ENCODE measurements at regions not wholly inside any gene's neighbourhood (a gene's known extent, or its start where the extent isn't known, plus 50 kb on each side); places are given as distances from the start of the nearest gene placed in this dataset.

DNA sequence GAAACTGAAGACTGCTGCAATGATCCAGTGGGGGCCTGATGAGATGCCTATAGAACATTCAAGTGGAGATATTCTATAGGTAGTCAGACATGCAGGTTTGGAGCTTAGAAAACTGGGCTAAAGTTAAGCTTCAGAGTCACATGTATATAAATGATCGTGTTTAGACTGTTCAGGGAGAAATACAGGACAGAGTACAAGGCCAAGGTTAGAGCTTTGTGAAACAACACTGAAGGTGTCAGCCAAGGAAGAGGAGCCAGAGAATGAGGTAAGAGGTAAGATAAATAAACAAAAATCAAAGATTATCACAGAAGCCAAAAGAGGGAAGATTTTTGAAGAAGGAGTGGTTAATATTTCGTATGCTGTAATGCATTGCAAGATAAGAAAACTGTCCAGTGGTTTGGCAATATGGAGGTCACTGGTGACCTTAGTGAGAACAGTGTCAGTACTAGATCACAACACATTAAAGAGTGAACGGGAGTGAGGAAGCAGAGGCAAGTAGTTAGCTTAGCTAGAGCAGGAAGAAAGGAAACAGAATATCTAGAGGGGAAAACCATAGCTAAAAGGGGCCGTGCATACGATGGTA, 58.0 kb upstream of the KLHL13 start:
- no peak overlapping the region for H3K27ac ChIP-seq (ENCODE audit: extremely low read length, insufficient read depth, low read length)
- DNase-seq (ENCODE audit: low spot score), result no peak
- no TSS peak for BruUV-seq (replicated peaks)
- H3K4me2 ChIP-seq (ENCODE audit: low read depth, low read length), result no peak overlapping the region
- no peaks in the 10 kb centered on the region for H3K79me2 ChIP-seq (ENCODE audit: insufficient read depth, low read length)
- H3K36me3 ChIP-seq (replicated peaks in 1 of 2; ENCODE audit: control insufficient read depth in 1 of 2, insufficient read depth in 2 of 2, low read length in 2 of 2), result no peaks in the 10 kb centered on the region
- 43% methylated on average over 5 of the region's 5 CpGs for WGBS (ENCODE audit: low lambda C conversion rate)
- ChIA-PET POLR2A (no interaction called here), CTCF (ENCODE audit: low intra/inter-chr PET ratio, low total read pairs) (no interaction called here)
- H4K20me1 ChIP-seq (ENCODE audit: insufficient read depth, low read length), result no peaks in the 10 kb centered on the region
- no peaks in the 10 kb centered on the region for H3K27me3 ChIP-seq (ENCODE audit: control insufficient read depth in 1 of 2, insufficient read depth in 2 of 2, low read length in 2 of 2)
- ATAC-seq, result no peak; the same call in 2 of the 3 replicates
- in situ Hi-C loops (cut with HindIII; ENCODE audit: extremely low pct_ligation_motif_present, low pct_unique_long_range_greater_than_20kb) (no loop called here), intact Hi-C loops (cut with micrococcal nuclease; ENCODE audit: unreplicated experiment) (no loop called here)
- no peak for FAIRE-seq
- H3K4me3 ChIP-seq (replicated peaks in 1 of 3; ENCODE audit: insufficient read depth in 1 of 3, low read depth in 2 of 3, low read length in 3 of 3), result no peak overlapping the region
- no peak overlapping the region for H2AFZ ChIP-seq (ENCODE audit: low read length)
- H3K9me3 ChIP-seq (ENCODE audit: low read length), result no peaks in the 10 kb centered on the region
- TF ChIP-seq HNF4A (CRISPR knock-in tag; IDR thresholded peaks at IDR 0.05) (peak; percentile 17; the same call in 1 of the 2 replicates), MBD4 (IDR thresholded peaks at IDR 0.05; ENCODE audit: borderline replicate concordance, low read length) (no peak), TGIF2 (CRISPR knock-in tag; IDR thresholded peaks at IDR 0.05) (no peak), MTA1 (CRISPR knock-in tag; IDR thresholded peaks at IDR 0.05; ENCODE audit: borderline replicate concordance) (no peak)
- TF ChIP-seq, protein P1, sequence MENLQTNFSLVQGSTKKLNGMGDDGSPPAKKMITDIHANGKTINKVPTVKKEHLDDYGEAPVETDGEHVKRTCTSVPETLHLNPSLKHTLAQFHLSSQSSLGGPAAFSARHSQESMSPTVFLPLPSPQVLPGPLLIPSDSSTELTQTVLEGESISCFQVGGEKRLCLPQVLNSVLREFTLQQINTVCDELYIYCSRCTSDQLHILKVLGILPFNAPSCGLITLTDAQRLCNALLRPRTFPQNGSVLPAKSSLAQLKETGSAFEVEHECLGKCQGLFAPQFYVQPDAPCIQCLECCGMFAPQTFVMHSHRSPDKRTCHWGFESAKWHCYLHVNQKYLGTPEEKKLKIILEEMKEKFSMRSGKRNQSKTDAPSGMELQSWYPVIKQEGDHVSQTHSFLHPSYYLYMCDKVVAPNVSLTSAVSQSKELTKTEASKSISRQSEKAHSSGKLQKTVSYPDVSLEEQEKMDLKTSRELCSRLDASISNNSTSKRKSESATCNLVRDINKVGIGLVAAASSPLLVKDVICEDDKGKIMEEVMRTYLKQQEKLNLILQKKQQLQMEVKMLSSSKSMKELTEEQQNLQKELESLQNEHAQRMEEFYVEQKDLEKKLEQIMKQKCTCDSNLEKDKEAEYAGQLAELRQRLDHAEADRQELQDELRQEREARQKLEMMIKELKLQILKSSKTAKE (CRISPR knock-in tag; IDR thresholded peaks at IDR 0.05; ENCODE audit: borderline replicate concordance), result no peak
- peaks cover 21% of the 10 kb centered on the region for H3K4me1 ChIP-seq (ENCODE audit: insufficient read depth, low read length)
- no peak overlapping the region for H3K9ac ChIP-seq (ENCODE audit: insufficient read depth, low read depth, low read length)

DNA sequence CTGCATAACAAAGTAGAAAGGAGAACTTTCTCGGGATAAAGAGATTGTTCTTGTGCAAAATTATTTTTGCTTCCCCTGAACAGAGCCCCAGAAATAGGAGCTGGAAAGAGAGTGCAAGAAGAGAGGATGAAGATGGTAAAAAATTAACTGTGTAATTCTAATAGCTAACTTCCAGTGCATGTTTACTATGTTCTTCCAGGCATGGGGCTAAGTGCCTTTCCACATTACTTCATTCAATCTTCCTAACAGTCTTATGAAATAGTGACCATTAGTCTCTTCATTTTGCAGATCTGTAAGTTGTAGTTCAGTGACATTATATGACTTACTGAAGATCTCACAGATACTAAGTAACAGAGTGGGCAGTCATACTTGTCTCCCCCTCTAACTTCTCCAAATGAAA, 61.1 kb upstream of the KLHL13 start:
- intact Hi-C loops (cut with micrococcal nuclease; ENCODE audit: unreplicated experiment) (no loop called here), in situ Hi-C loops (cut with HindIII; ENCODE audit: extremely low pct_ligation_motif_present, low pct_unique_long_range_greater_than_20kb) (no loop called here)
- Histone ChIP-seq H3K4me2 (ENCODE audit: low read depth, low read length) (no peak overlapping the region), H3K4me3 (replicated peaks in 1 of 3; ENCODE audit: insufficient read depth in 1 of 3, low read depth in 2 of 3, low read length in 3 of 3) (no peak overlapping the region), H3K79me2 (ENCODE audit: insufficient read depth, low read length) (no peaks in the 10 kb centered on the region), H3K9ac (ENCODE audit: insufficient read depth, low read depth, low read length) (no peak overlapping the region), H2AFZ (ENCODE audit: low read length) (no peak overlapping the region), H3K4me1 (ENCODE audit: insufficient read depth, low read length) (0 out of 2 replicates have a peak, but pooled peaks cover 7% of the 10 kb centered on the region), H3K27ac (ENCODE audit: extremely low read length, insufficient read depth, low read length) (no peak overlapping the region), H3K36me3 (replicated peaks in 1 of 2; ENCODE audit: control insufficient read depth in 1 of 2, insufficient read depth in 2 of 2, low read length in 2 of 2) (no peaks in the 10 kb centered on the region), H4K20me1 (ENCODE audit: insufficient read depth, low read length) (no peaks in the 10 kb centered on the region), H3K9me3 (ENCODE audit: low read length) (no peaks in the 10 kb centered on the region), H3K27me3 (ENCODE audit: control insufficient read depth in 1 of 2, insufficient read depth in 2 of 2, low read length in 2 of 2) (no peaks in the 10 kb centered on the region)
- DNase-seq (ENCODE audit: low spot score), result no peak
- CTCF ChIA-PET (ENCODE audit: low intra/inter-chr PET ratio, low total read pairs), result no interaction called here
- WGBS (ENCODE audit: low lambda C conversion rate), result 9% methylated on average over 1 of the region's 1 CpG
- BruUV-seq (replicated peaks), result no TSS peak
- POLR2A ChIA-PET, result no interaction called here
- no peak for FAIRE-seq
- ATAC-seq, result no peak
- TF ChIP-seq XRCC5 (optimal IDR thresholded peaks at IDR 0.05; ENCODE audit: low read length), result no peak
- TF ChIP-seq, protein P2, sequence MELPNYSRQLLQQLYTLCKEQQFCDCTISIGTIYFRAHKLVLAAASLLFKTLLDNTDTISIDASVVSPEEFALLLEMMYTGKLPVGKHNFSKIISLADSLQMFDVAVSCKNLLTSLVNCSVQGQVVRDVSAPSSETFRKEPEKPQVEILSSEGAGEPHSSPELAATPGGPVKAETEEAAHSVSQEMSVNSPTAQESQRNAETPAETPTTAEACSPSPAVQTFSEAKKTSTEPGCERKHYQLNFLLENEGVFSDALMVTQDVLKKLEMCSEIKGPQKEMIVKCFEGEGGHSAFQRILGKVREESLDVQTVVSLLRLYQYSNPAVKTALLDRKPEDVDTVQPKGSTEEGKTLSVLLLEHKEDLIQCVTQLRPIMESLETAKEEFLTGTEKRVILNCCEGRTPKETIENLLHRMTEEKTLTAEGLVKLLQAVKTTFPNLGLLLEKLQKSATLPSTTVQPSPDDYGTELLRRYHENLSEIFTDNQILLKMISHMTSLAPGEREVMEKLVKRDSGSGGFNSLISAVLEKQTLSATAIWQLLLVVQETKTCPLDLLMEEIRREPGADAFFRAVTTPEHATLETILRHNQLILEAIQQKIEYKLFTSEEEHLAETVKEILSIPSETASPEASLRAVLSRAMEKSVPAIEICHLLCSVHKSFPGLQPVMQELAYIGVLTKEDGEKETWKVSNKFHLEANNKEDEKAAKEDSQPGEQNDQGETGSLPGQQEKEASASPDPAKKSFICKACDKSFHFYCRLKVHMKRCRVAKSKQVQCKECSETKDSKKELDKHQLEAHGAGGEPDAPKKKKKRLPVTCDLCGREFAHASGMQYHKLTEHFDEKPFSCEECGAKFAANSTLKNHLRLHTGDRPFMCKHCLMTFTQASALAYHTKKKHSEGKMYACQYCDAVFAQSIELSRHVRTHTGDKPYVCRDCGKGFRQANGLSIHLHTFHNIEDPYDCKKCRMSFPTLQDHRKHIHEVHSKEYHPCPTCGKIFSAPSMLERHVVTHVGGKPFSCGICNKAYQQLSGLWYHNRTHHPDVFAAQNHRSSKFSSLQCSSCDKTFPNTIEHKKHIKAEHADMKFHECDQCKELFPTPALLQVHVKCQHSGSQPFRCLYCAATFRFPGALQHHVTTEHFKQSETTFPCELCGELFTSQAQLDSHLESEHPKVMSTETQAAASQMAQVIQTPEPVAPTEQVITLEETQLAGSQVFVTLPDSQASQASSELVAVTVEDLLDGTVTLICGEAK (IDR thresholded peaks at IDR 0.05), result no peak
- TF ChIP-seq, protein P2 (CRISPR knock-in tag; IDR thresholded peaks at IDR 0.05), result no peak

Data from HepG2 (cell line).